ENCODE measurements at regions not wholly inside any gene's neighbourhood (a gene's known extent, or its start where the extent isn't known, plus 50 kb on each side); places are given as distances from the start of the nearest gene placed in this dataset.
"Not testable (repeated sequence)": the region's sequence is repeated elsewhere in the genome, so short reads cannot be mapped to it uniquely, and the experiment has no call there.

GRCh38 chr9:136602193-136602885 is 56.5 kb upstream of the NOTCH1 start:
- Histone ChIP-seq H3K4me3 (no peak overlapping the region), H3K27me3 (replicated peaks) (no peaks in the 10 kb centered on the region), H3K27ac (no peak overlapping the region), H3K36me3 (no peaks in the 10 kb centered on the region), H3K9me3 (replicated peaks) (no peaks in the 10 kb centered on the region), H3K4me1 (replicated peaks) (peaks cover 25% of the 10 kb centered on the region)
- DNase-seq (ENCODE audit: low read depth in 1 of 2, low spot score in 2 of 2) = no peak

DNA sequence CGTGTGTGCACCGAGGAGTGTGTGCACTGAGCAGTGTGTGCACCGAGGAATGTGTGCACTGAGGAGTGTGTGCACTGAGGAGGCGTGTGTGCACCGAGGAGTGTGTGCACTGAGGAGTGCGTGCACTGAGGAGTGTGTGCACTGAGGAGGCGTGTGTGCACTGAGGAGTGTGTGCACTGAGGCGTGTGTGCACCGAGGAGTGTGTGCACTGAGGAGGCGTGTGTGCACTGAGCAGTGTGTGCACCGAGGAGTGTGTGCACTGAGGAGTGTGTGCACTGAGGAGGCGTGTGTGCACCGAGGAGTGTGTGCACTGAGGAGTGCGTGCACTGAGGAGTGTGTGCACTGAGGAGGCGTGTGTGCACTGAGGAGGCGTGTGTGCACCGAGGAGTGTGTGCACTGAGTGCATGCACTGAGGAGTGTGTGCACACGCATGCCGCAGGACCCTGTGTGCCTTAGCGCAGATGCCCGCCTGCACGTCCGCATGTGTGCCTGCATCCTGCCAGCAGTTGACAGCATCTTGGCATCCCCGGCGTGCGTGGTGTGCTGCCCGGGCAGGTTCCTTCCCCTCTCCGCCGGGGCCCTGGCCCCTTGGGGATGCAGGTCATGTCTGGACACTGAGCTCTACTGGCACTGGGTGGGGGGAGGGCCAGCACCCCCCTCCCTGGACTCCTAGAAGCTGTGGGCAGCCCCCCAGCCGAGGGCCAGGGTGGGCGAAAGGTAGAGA is 55.6 kb upstream of the NOTCH1 start:
- H3K27me3 ChIP-seq (replicated peaks); H3K27ac ChIP-seq; H3K4me3 ChIP-seq; H3K36me3 ChIP-seq; H3K9me3 ChIP-seq (replicated peaks); DNase-seq (ENCODE audit: low read depth in 1 of 2, low spot score in 2 of 2): not testable (repeated sequence)
- H3K4me1 ChIP-seq (replicated peaks) = peaks cover 16% of the 10 kb centered on the region

DNA sequence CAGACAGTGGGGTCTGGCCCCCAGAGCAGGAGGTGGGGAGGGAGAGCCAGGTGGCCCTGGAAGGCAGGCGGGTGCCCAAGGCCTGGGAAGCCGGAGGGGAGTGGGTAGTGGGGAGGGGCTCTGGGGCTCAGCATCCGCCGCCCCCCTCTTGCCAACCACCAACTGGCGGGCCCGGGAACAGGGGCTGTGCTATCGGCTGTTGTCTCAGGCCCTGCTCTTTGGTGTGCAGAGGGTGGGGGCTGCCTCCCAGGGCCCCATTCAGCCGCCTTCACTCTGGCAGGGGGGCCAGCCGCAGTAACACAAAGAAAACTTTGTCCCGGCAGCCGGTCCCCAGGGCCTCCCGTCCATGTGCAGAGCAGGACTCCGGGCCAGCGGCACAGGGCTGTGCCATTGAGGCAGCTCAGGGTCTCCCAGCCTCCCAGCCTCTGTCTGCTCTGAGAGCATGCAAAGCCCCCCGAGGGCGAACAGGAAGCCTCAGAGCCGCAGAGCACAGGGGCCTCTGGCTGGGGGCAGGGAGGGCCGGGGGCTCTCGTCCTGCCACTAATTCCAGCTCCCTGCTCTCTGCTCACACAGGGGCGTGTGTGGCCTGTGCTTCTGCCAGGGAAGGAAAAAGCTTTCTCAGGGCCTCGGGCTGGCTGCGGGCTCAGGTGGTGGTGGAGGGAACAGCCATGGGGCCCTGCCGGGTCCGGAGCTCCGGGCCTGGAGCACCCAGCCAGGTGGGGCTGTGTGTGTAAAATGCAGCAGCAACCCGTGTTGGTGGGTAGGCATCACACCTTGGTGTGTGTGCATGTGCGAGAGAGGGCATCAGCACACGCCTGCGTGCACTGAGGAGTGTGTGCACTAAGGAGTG is 54.2 kb upstream of the NOTCH1 start:
- no peaks in the 10 kb centered on the region for H3K9me3 ChIP-seq (replicated peaks)
- no peak overlapping the region for H3K27ac ChIP-seq
- peaks cover 2% of the 10 kb centered on the region for H3K4me1 ChIP-seq (replicated peaks)
- DNase-seq (ENCODE audit: low read depth in 1 of 2, low spot score in 2 of 2) = no peak
- H3K27me3 ChIP-seq (replicated peaks) = no peaks in the 10 kb centered on the region
- H3K4me3 ChIP-seq = no peak overlapping the region
- H3K36me3 ChIP-seq = no peaks in the 10 kb centered on the region

GRCh38 chr9:136599074-136599531 is 53.3 kb upstream of the NOTCH1 start:
- no peaks in the 10 kb centered on the region for H3K9me3 ChIP-seq (replicated peaks)

GRCh38 chr9:136598390-136599073 is 52.7 kb upstream of the NOTCH1 start:
- not testable (repeated sequence) for H3K9me3 ChIP-seq (replicated peaks); H3K4me1 ChIP-seq (replicated peaks); H3K4me3 ChIP-seq; DNase-seq (ENCODE audit: low read depth in 1 of 2, low spot score in 2 of 2); H3K27me3 ChIP-seq (replicated peaks); H3K27ac ChIP-seq; H3K36me3 ChIP-seq

More at GRCh38 chr9:136599074-136599531, 53.3 kb upstream of the NOTCH1 start:
- Histone ChIP-seq H3K4me1 (replicated peaks) (no peaks in the 10 kb centered on the region), H3K36me3 (no peaks in the 10 kb centered on the region), H3K4me3 (no peak overlapping the region), H3K27ac (no peak overlapping the region), H3K27me3 (replicated peaks) (no peaks in the 10 kb centered on the region)
- no peak for DNase-seq (ENCODE audit: low read depth in 1 of 2, low spot score in 2 of 2)

DNA sequence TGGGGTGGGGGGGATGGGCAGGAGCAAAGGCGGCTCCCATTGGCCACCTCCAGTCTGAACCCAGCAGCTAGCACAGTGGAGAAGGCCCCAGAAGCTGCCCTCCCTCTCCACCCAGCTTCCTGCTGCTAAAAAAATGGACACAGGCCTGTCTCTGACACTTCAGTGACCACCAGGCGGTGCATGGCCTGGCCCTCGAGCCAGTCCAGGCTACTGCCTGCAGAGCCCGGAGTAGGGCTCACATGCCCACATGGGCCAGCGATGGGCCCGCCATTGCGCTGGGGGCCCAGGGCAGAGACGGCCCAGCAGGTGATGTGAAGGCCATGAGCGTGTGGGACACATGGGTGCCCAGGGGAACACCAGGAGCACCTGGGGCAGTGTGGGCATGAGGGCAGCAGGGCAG is 52.1 kb upstream of the NOTCH1 start:
- no peak for DNase-seq (ENCODE audit: low read depth in 1 of 2, low spot score in 2 of 2)
- Histone ChIP-seq H3K36me3 (no peaks in the 10 kb centered on the region), H3K27me3 (replicated peaks) (no peaks in the 10 kb centered on the region), H3K9me3 (replicated peaks) (no peaks in the 10 kb centered on the region), H3K27ac (no peak overlapping the region), H3K4me3 (no peak overlapping the region), H3K4me1 (replicated peaks) (no peaks in the 10 kb centered on the region)

DNA sequence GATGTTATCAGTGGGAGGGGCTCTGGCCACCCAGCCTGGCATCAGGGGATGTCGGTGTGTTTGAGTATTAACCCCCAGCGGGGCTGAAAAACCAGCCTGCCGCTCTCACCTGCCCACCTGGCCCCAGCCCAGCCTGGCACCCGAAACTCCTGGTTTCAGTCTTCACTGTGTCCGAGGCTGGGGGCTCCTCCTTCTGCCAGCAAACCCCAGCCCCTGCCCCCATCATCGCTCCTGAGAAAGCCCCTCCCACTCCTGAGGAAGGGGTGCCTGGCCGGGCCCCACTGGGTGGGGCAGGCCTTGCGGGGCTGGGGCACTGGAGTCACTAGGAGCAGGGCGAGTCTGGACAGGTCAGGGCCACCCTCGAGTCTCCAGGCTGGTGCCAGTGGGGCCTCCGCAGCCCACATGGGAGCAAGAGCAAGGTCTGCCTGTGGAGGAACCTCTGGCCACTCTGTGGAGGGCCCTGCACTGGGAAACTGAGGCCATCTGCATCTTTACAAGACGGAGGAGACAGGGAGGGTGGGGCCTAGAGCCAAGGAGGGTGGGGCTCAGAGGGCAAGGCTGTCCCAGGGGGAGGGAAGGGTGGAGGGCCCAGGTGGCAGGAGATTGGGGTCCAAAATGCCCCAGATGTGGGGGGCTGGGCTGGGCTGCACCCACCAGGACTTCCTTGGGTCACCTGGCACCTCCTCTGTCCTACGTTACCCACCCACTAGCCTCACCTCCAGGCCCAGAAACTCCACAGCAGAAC is 51.5 kb upstream of the NOTCH1 start:
- Histone ChIP-seq H3K9me3 (replicated peaks) (no peaks in the 10 kb centered on the region), H3K27me3 (replicated peaks) (no peaks in the 10 kb centered on the region), H3K36me3 (no peaks in the 10 kb centered on the region), H3K27ac (no peak overlapping the region), H3K4me1 (replicated peaks) (no peaks in the 10 kb centered on the region), H3K4me3 (no peak overlapping the region)
- no peak for DNase-seq (ENCODE audit: low read depth in 1 of 2, low spot score in 2 of 2)

- DNase-seq (ENCODE audit: low read depth in 1 of 2, low spot score in 2 of 2) = no peak
- Histone ChIP-seq H3K36me3 (no peaks in the 10 kb centered on the region), H3K4me1 (replicated peaks) (no peaks in the 10 kb centered on the region)
Measured at GRCh38 chr9:136596630-136597031, 50.8 kb upstream of the NOTCH1 start.

DNA sequence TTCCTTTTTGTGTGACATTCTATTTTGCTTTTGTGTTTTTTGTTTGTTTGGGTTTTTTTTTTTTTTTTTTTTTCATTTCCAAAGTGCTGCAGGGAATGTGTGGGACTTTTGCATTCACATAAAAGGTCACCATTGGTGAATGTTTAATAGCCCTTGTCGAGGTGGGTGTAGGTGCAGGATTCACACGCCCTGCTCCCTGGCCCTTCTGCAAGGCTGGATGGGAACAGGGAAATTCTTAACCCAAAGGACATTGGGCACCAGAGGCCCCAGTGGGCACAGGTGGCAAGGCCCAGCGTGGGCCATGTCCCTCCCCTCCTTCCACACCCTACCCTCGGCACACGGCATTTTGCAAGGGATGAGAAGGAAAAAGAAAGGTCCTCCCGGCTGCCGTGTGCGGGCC is 50.4 kb upstream of the NOTCH1 start:
- Histone ChIP-seq H3K4me3 (no peak overlapping the region), H3K4me1 (replicated peaks) (no peaks in the 10 kb centered on the region), H3K36me3 (no peaks in the 10 kb centered on the region), H3K27me3 (replicated peaks) (no peaks in the 10 kb centered on the region), H3K27ac (no peak overlapping the region), H3K9me3 (replicated peaks) (no peaks in the 10 kb centered on the region)
- DNase-seq (ENCODE audit: low read depth in 1 of 2, low spot score in 2 of 2) = no peak

More at GRCh38 chr9:136596630-136597031, 50.8 kb upstream of the NOTCH1 start:
- no peak overlapping the region for H3K4me3 ChIP-seq
- no peak overlapping the region for H3K27ac ChIP-seq
- H3K27me3 ChIP-seq (replicated peaks) = no peaks in the 10 kb centered on the region
- H3K9me3 ChIP-seq (replicated peaks) = no peaks in the 10 kb centered on the region

- Histone ChIP-seq H3K4me1 (replicated peaks) (no peaks in the 10 kb centered on the region), H3K27ac (no peak overlapping the region), H3K27me3 (replicated peaks) (no peaks in the 10 kb centered on the region), H3K4me3 (no peak overlapping the region), H3K9me3 (replicated peaks) (no peaks in the 10 kb centered on the region), H3K36me3 (no peaks in the 10 kb centered on the region)
- no peak for DNase-seq (ENCODE audit: low read depth in 1 of 2, low spot score in 2 of 2)
Measured at GRCh38 chr9:136595245-136596153, 49.7 kb upstream of the NOTCH1 start.
